Activated naive CD4-positive, alpha-beta T cell treated with anti-CD3 and anti-CD28 coated beads, Interleukin-2, amount 10 ng/mL, durations not matched to agents 7 days and 5 days (primary cell): ENCODE measurements at regions not wholly inside any gene's neighbourhood (a gene's known extent, or its start where the extent isn't known, plus 50 kb on each side); places are given as distances from the start of the nearest gene placed in this dataset.
"Not testable (repeated sequence)": the region's sequence is repeated elsewhere in the genome, so short reads cannot be mapped to it uniquely, and the experiment has no call there.

Source experiments
- CTCF ChIA-PET: fragments of 350-600 bp; sonication (Branson Sonifier 250); formaldehyde crosslinking; loops from one replicate; lab custom pipeline; 2021; ENCODE audit warnings: antibody characterized with exemption; lab: Charles Lee
- DNase-seq: peaks from one replicate; pipeline ENCODE4 v3.0.0-alpha.2; 2020
- H3K27ac Mint-ChIP-seq: one replicate; pipeline ENCODE4 v1.8.0; 2021; ENCODE audit warnings: mild to moderate bottlenecking, moderate library complexity, mixed read lengths
- H3K27me3 Mint-ChIP-seq: one replicate; pipeline ENCODE4 v1.8.0; 2021; ENCODE audit warnings: mild to moderate bottlenecking, mixed read lengths
- H3K36me3 Mint-ChIP-seq: one replicate; pipeline ENCODE4 v1.8.0; 2021; ENCODE audit warnings: mixed read lengths
- H3K4me1 Mint-ChIP-seq: one replicate; pipeline ENCODE4 v1.8.0; 2021; ENCODE audit warnings: mixed read lengths
- H3K4me3 Mint-ChIP-seq: one replicate; pipeline ENCODE4 v1.8.0; 2021; ENCODE audit warnings: mild to moderate bottlenecking, moderate library complexity, mixed read lengths
- H3K9me3 Mint-ChIP-seq: one replicate; pipeline ENCODE4 v1.8.0; 2021; ENCODE audit warnings: mixed read lengths

DNA sequence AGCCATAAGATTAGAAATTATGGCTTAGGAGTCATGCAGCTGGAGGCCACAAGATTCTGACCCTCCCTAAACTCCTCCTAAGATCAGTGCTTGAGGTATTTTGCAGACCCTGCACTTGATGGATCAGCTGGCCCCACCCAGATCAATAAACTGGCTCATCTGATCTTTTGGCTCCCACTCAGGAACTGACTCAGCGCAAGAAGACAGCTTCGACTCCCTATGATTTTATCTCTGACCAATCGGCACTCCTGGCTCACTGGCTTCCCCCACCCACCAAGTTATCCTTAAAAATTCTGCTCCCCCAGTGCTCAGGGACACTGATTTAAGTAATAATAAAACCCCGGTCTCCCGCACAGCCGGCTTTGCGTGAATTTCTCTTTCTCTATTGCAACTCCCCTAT is 151.5 kb upstream of the TSC22D1 start:
- H3K27ac Mint-ChIP-seq, H3K4me3 Mint-ChIP-seq, H3K27me3 Mint-ChIP-seq, H3K9me3 Mint-ChIP-seq, H3K36me3 Mint-ChIP-seq, DNase-seq, H3K4me1 Mint-ChIP-seq, CTCF ChIA-PET: not testable (repeated sequence)

DNA sequence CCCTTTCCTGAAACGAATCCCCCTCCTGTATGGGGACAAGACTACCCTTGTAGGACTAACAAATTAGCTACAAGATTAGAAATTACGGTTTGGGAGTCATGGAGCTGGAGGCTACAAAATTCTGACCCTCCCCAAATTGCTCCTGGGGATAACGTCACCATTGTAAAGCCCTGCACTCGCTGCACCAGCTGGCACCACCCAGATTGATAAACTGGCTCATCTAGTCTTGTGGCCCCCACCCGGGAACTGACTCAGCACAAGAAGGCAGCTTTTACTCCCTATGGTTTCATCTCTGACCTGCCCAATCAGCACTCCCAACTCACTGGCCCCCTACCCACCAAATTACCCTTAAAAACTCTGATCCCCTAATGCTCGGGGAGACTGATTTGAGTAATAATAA is 150.6 kb upstream of the TSC22D1 start:
- Mint-ChIP-seq H3K36me3 (no peaks in the 10 kb centered on the region), H3K27ac (no peak overlapping the region), H3K27me3 (no peaks in the 10 kb centered on the region)

DNA sequence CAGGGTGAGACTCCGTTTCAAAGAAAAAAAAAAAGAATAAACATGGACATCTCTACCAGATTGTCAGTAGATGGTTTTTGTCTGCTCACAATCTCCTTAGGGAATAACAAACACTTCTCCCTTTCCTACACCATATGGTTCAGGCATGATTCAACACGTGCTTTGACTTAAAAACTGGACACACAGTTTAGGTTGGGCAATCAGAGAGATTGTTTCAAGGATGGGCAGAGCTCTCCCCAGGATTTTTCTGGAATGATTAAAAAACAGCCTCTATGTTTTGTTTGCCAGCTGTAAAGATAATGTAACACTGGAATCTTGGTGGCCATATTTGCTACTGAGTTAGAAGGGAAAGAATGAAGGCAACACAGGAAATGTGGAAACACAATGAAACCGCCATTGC is 150.1 kb upstream of the TSC22D1 start:
- no peaks in the 10 kb centered on the region for H3K27me3 Mint-ChIP-seq
- H3K36me3 Mint-ChIP-seq: no peaks in the 10 kb centered on the region
- no peaks in the 10 kb centered on the region for H3K4me1 Mint-ChIP-seq
- no peak for DNase-seq
- no peak overlapping the region for H3K27ac Mint-ChIP-seq
- H3K9me3 Mint-ChIP-seq: no peaks in the 10 kb centered on the region
- CTCF ChIA-PET: no interaction called here
- no peak overlapping the region for H3K4me3 Mint-ChIP-seq

More for the DNA sequence above, 150.6 kb upstream of the TSC22D1 start:
- Mint-ChIP-seq H3K9me3 (no peaks in the 10 kb centered on the region), H3K4me3 (no peak overlapping the region), H3K4me1 (no peaks in the 10 kb centered on the region)
- CTCF ChIA-PET: no interaction called here
- no peak for DNase-seq

DNA sequence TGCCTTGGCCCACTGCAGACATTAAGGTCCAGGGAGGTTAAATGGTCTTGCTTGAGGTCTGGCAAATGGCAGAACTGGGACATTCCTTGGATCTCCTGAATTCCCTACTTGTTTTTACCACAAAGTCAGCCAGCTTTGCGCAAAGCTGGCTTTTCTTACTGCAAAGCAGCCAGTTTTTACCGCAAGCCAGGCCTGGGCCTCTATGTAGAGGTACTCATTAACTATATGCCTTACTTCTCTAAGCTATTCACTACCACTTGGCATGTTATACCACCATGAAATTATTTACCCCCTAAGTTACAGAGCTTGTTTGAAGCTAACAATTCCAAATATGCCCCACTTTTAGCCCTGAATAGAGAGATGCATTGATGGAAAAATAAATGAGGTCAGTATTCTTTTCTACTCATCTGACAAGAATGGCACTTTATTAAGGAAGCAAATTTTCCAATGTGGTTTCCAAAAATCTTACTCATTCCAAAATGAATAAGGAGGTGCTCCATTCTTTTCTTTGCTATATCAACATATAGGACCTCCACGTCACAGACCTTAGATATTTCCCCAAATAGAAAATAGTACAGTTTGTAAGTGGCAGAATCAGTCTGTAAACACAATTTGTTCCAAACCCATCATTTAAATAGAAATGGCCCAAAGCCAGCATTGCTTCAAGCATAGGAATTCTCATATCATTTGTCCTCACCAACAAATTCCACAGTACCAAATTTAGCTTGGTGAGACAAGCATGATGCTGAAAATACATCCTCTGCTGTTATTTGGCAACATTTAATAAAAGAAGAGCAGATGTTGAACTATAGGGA is 143.9 kb upstream of the TSC22D1 start:
- Mint-ChIP-seq H3K4me1 (no peaks in the 10 kb centered on the region), H3K36me3 (no peaks in the 10 kb centered on the region), H3K9me3 (no peaks in the 10 kb centered on the region), H3K27ac (no peak overlapping the region), H3K4me3 (no peak overlapping the region), H3K27me3 (no peaks in the 10 kb centered on the region)
- CTCF ChIA-PET: no interaction called here
- DNase-seq: no peak

DNA sequence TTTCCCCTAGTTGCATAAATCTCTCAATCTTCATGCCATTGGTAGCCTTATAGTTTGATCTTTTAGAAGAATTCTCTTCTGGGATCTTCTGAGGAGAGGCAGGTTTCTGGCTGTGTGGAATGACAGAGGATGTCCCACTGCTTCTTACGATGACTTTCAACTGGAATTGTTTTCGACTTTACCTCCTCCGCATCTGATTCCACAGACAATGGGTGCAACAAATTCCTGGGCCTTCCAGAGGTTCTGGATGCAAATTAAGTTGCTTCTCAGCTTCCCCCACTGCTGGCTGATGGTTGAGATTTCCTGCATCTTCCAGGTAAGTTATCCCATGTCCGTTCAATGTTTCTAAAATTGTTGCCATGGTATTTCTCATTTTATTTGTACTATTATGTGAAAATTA is 142.3 kb upstream of the TSC22D1 start:
- Mint-ChIP-seq H3K9me3 (no peaks in the 10 kb centered on the region), H3K4me1 (no peaks in the 10 kb centered on the region), H3K36me3 (no peaks in the 10 kb centered on the region), H3K4me3 (no peak overlapping the region), H3K27ac (no peak overlapping the region), H3K27me3 (no peaks in the 10 kb centered on the region)
- no peak for DNase-seq
- CTCF ChIA-PET: no interaction called here

DNA sequence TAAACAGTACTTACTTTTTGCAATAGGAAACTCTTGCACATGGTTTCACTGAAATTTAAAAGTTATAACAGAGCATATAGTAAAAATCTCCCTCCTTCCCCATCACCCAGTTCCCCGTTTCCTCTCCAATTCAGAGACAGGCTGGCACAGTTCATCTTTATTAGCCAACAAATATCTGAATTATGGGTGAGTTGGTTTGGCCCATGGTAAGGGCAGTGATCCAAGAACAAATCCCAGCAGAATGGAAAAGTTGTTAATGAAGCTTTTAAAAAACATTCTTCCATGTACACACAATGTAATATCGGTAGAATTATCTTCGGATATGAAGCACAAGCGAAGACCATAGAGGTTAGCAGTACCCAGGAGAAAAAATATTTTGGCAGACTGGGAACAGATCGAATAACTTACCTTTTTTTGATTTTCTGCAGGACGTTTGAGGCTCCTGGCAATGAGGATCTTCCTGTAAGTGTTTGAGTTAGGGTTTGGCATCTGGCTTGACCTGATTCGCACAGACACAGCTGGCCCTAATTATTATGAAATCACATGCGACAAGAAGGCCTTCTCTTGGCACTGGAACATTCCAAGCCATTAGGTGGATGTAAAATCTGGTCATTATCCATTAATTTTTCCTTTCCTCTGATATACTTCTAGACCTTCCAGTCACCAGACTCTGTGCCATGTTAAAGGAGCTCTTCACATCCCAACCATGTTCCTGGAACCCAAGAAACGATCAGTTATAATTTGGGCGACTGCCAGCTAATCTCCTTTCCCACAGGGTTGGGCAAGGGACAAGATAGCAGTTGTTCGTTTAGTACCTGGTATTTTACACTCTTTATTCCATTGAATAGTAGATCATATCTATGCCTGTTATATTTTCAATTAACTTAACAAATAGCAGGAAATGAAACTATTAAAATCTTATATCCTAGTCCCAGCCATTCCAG is 139.4 kb upstream of the TSC22D1 start:
- no peaks in the 10 kb centered on the region for H3K36me3 Mint-ChIP-seq
- CTCF ChIA-PET: no interaction called here
- H3K4me3 Mint-ChIP-seq: no peak overlapping the region
- no peaks in the 10 kb centered on the region for H3K27me3 Mint-ChIP-seq
- H3K4me1 Mint-ChIP-seq: no peaks in the 10 kb centered on the region
- no peak overlapping the region for H3K27ac Mint-ChIP-seq
- DNase-seq: no peak
- no peaks in the 10 kb centered on the region for H3K9me3 Mint-ChIP-seq

DNA sequence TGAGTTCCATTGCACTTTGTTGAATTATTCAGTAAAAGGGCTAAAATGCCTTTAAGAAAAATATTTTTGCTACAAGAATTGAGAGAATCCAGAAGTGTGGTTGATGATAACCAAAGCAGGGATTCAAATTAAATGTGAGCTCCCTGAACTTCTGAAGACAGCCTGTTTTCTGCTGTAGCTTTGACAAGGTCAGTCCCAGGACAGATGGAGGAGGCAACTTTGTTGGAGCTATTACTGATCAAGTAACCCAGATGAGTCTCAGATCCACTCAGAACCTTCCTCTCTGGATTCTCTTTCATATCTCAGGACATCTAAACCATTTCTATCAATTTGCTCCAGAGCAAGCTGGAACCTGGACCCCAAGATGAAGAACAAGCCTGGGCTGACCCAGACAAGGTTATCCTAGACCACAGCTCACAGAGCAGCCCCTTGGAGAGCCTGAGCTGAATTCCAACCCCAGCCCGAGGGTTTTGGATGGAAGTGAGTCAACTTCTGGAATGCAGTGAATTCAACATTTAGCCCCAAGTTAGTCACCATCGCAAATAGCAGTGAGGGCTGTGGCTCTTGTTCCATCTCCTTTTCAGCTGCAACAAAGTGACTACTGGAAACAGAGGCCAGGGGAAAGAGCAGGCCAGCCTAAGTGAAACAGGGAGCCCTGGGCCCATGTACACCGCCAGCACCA is 137.8 kb upstream of the TSC22D1 start:
- Mint-ChIP-seq H3K4me3 (no peak overlapping the region), H3K27me3 (no peaks in the 10 kb centered on the region), H3K9me3 (no peaks in the 10 kb centered on the region), H3K27ac (no peak overlapping the region), H3K36me3 (no peaks in the 10 kb centered on the region), H3K4me1 (no peaks in the 10 kb centered on the region)
- DNase-seq: no peak
- CTCF ChIA-PET: no interaction called here

DNA sequence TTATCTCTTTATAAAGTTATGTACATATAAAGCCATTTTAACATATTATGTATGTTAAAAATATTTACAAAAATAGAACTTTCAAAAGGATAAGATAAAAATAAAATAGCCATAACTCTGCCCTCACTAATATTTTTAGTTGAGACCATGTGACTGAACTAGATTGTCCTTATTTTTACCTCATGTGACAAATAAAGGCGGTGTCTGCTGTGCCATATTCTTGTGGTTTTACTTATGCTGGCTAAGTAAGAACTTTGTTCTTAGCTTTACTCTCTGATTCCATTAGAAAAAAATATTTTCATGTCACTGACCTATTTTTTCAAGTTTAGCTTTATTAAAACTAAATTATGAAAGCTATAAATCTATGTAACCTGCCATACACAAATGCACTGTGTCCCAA is 135.6 kb upstream of the TSC22D1 start:
- no peaks in the 10 kb centered on the region for H3K27me3 Mint-ChIP-seq
- H3K36me3 Mint-ChIP-seq: no peaks in the 10 kb centered on the region
- no peaks in the 10 kb centered on the region for H3K4me1 Mint-ChIP-seq
- no peak overlapping the region for H3K27ac Mint-ChIP-seq
- no peak for DNase-seq
- CTCF ChIA-PET: no interaction called here
- no peaks in the 10 kb centered on the region for H3K9me3 Mint-ChIP-seq
- H3K4me3 Mint-ChIP-seq: no peak overlapping the region

DNA sequence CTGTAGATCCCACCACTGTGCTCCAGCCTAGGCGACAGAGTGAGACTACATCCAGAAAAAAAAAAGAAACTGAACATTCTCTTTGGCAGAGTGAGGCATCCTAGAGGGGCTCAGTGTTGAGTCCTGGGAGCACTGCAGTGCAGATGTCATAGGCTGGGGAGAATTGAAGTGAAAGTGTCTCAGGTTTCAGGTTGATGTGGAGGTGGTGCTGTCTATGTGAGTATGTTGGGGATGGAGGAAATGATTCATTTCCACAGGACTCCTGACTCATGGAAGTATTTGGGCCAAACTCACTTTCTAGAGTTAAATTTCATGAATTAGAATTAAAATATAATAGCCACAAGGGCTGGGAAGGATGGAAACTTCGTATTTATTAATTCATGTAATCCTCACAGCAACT is 134.4 kb upstream of the TSC22D1 start:
- Mint-ChIP-seq H3K27ac (no peak overlapping the region), H3K4me3 (no peak overlapping the region)
- CTCF ChIA-PET: no interaction called here

DNA sequence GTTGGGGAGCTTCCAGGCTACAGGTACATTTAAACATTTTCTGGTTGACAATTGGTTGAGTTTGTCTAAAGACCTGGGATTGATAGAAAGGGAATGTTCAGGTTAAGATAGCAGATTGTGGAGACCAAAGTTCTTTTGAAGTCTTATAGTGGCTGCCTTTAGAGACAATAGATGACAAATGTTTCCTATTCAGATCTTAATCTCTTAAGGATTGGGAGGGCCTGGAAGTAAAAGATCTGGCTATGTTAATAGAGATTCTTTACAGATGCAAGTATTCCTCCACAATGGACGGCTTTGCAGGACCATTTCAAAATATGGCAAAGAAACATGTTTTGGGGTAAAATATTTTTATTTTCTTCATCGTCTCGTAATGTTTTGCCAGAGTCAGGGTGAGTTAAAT is 128.7 kb upstream of the TSC22D1 start:
- H3K9me3 Mint-ChIP-seq, DNase-seq, H3K27me3 Mint-ChIP-seq, CTCF ChIA-PET, H3K36me3 Mint-ChIP-seq, H3K4me3 Mint-ChIP-seq, H3K4me1 Mint-ChIP-seq, H3K27ac Mint-ChIP-seq: not testable (repeated sequence)

More for the DNA sequence above, 134.4 kb upstream of the TSC22D1 start:
- Mint-ChIP-seq H3K36me3 (no peaks in the 10 kb centered on the region), H3K9me3 (no peaks in the 10 kb centered on the region), H3K4me1 (no peaks in the 10 kb centered on the region), H3K27me3 (no peaks in the 10 kb centered on the region)
- no peak for DNase-seq

DNA sequence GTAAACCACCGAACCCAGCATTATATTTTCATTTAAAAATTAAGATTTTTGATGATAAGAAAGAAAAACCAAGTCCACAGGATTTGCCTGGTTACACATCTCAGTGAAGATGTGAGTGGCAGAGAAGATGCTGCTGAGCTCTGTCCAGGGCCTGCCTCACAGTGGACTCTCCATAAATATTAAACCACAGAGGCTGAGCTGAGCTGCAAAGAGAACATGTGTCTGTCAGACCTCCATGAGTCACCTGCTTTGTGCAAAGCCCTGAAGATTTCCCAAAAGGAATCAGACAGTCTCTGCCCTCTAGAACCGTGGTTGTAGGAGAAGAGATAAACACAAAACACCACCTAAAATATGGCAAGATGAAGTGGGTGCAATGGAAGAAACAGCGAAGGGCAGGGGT is 127.2 kb upstream of the TSC22D1 start:
- no peaks in the 10 kb centered on the region for H3K9me3 Mint-ChIP-seq
- DNase-seq: no peak
- no peaks in the 10 kb centered on the region for H3K36me3 Mint-ChIP-seq
- H3K4me3 Mint-ChIP-seq: no peak overlapping the region
- H3K27me3 Mint-ChIP-seq: peaks cover 10% of the 10 kb centered on the region
- H3K4me1 Mint-ChIP-seq: no peaks in the 10 kb centered on the region
- no peak overlapping the region for H3K27ac Mint-ChIP-seq
- CTCF ChIA-PET: no interaction called here

DNA sequence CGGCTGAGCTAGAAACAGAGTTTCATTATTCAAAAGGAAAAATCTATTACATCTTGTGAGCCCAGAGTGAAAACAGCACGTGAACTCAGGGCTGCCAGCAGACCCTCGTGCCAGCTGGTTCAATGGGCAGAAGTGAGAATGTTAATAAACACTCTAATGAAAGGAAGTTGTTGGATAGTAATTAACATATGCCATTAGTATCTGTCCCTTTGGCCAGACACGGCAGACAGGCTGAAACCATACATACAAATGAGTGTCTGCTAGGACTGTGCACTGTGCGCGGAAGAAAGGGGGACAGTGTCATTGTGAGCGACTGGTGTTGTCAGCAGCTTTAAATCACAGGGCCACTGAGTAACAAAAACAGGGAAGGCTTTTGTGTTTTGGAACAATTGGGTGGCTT is 121.9 kb upstream of the TSC22D1 start:
- Mint-ChIP-seq H3K27ac (no peak overlapping the region), H3K4me3 (no peak overlapping the region), H3K27me3 (peaks cover 19% of the 10 kb centered on the region), H3K36me3 (no peaks in the 10 kb centered on the region), H3K4me1 (no peaks in the 10 kb centered on the region), H3K9me3 (no peaks in the 10 kb centered on the region)
- DNase-seq: no peak
- CTCF ChIA-PET: no interaction called here

DNA sequence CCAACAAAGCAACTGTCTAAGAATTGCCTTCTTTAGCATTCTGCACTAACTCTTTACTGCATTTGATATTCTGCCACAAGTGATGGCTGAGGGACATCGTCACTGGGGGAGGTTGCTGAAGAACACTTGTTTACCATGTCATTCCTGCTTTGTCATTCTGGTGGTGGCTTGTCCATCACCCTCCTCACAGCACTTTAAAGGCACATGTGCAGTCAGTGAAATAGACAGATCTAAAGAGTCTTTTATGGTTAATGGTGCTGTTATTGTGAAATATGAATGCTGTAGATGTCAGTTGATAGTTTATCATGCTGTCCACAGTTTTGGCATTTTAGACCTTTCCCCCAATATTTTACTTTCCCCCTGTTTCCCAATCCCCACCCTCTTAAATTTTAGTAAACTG is 120.9 kb upstream of the TSC22D1 start:
- H3K36me3 Mint-ChIP-seq: no peaks in the 10 kb centered on the region
- no peaks in the 10 kb centered on the region for H3K4me1 Mint-ChIP-seq
- peaks cover 14% of the 10 kb centered on the region for H3K27me3 Mint-ChIP-seq
- no peak overlapping the region for H3K27ac Mint-ChIP-seq
- no peak for DNase-seq
- H3K9me3 Mint-ChIP-seq: no peaks in the 10 kb centered on the region
- CTCF ChIA-PET: no interaction called here
- H3K4me3 Mint-ChIP-seq: no peak overlapping the region

DNA sequence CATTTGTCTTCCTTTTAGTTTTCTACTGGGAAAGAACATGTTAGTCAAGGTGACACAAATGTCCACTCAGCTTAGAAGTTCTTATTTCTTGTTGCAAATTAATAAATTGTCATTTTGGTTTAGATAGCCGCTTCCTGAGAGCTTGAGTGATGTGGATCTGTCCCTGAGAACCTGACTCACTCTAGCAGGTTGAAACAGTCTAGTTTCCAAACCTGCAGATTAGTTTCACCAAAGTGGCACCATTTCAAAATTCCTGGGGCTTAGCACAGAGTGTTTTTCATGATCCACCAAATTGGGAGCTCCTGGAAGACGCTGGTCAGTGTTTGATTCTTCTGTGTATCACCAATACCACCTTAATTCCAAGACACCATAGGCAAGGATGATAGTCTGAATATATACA is 119.4 kb upstream of the TSC22D1 start:
- H3K9me3 Mint-ChIP-seq: no peaks in the 10 kb centered on the region
- no peak overlapping the region for H3K27ac Mint-ChIP-seq
- CTCF ChIA-PET: no interaction called here
- no peak overlapping the region for H3K4me3 Mint-ChIP-seq
- H3K27me3 Mint-ChIP-seq: peaks cover 10% of the 10 kb centered on the region
- no peaks in the 10 kb centered on the region for H3K36me3 Mint-ChIP-seq
- no peaks in the 10 kb centered on the region for H3K4me1 Mint-ChIP-seq
- DNase-seq: no peak
